ENCODE measurements at regions not wholly inside any gene's neighbourhood (a gene's known extent, or its start where the extent isn't known, plus 50 kb on each side); places are given as distances from the start of the nearest gene placed in this dataset.
"Not testable (repeated sequence)": the region's sequence is repeated elsewhere in the genome, so short reads cannot be mapped to it uniquely, and the experiment has no call there.

DNA sequence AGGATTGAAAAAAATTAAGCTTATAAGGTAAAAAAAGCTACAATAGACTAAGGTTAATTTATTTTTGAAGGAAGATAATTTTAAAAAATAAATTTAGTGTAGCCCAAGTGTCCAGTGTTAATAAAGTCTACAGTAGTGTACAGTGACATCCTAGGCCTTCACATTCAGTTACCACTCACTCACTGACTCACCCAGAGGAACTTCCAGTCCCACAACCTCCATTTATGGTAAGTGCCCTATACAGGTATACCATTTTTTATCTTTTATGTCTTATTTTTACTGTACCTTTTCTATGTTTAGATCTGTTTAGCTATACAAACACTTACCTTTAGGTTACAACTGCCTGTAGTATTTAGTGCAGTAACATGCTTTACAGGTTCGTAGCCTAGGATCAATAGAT, 79.8 kb upstream of the ZNF462 start:
- intact Hi-C loops (cut with micrococcal nuclease): no loop called here
- Mint-ChIP-seq H3K4me1 (no peaks in the 10 kb centered on the region), H3K27ac (no peak overlapping the region), H3K27me3 (no peaks in the 10 kb centered on the region), H3K4me3 (no peak overlapping the region), H3K9me3 (no peaks in the 10 kb centered on the region), H3K36me3 (ENCODE audit: low read depth) (no peaks in the 10 kb centered on the region)
- DNase-seq: no peak

GRCh38 chr9:106784076-106784475, 78.9 kb upstream of the ZNF462 start:
- H3K27ac Mint-ChIP-seq: no peak overlapping the region
- no peak for DNase-seq
- H3K27me3 Mint-ChIP-seq: no peaks in the 10 kb centered on the region
- no peaks in the 10 kb centered on the region for H3K9me3 Mint-ChIP-seq
- H3K4me3 Mint-ChIP-seq: no peak overlapping the region
- no peaks in the 10 kb centered on the region for H3K36me3 Mint-ChIP-seq (ENCODE audit: low read depth)
- no peaks in the 10 kb centered on the region for H3K4me1 Mint-ChIP-seq
- intact Hi-C loops (cut with micrococcal nuclease): no loop called here

DNA sequence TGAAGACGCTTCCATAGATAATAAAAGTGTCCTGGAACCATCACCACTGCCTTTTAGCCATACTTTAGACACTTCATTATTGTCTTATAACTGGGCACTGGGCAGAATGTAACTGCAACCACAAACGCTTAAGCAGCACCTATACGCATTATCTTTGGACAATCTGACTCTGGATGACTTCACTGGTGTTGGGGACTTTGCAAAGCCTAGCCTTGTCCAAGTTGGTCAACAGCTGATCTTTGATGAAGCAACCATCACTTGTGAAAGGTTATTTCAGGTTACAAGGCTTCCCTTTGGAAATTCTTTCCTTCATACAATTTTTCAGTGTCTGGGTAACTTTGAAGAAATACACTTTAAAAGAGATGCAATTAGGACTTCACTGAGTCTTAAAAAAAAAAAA, 77.8 kb upstream of the ZNF462 start:
- Mint-ChIP-seq H3K36me3 (ENCODE audit: low read depth) (no peaks in the 10 kb centered on the region), H3K27ac (no peak overlapping the region), H3K27me3 (no peaks in the 10 kb centered on the region), H3K4me3 (no peak overlapping the region), H3K9me3 (no peaks in the 10 kb centered on the region), H3K4me1 (no peaks in the 10 kb centered on the region)
- intact Hi-C loops (cut with micrococcal nuclease): no loop called here
- no peak for DNase-seq

GRCh38 chr9:106788021-106788420, 74.9 kb upstream of the ZNF462 start:
- H3K36me3 Mint-ChIP-seq (ENCODE audit: low read depth); intact Hi-C loops (cut with micrococcal nuclease); DNase-seq; H3K9me3 Mint-ChIP-seq; H3K27ac Mint-ChIP-seq; H3K4me1 Mint-ChIP-seq; H3K27me3 Mint-ChIP-seq; H3K4me3 Mint-ChIP-seq: not testable (repeated sequence)

DNA sequence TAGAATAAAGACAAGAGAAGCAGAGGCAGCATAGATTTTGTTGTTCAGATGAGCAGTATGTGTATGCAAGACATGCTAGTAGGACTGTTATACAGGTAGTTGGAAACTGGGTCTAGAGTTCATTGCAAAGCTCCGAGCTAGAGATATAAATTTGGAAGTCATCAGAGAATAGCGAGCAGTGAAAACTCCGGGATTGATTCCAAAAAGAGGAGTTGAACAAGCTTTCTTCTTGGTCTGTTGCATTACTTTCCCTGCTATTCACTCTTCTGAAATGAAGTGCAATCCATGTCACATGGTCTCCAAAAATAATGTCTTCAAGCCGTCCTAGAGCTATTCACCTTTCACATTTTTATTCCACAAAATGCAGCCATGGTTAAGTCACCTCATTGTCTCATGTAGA, 67.9 kb upstream of the ZNF462 start:
- H3K36me3 Mint-ChIP-seq (ENCODE audit: low read depth): no peaks in the 10 kb centered on the region
- H3K27ac Mint-ChIP-seq: no peak overlapping the region
- DNase-seq: no peak
- no peaks in the 10 kb centered on the region for H3K27me3 Mint-ChIP-seq
- no peaks in the 10 kb centered on the region for H3K9me3 Mint-ChIP-seq
- no peaks in the 10 kb centered on the region for H3K4me1 Mint-ChIP-seq
- H3K4me3 Mint-ChIP-seq: no peak overlapping the region
- intact Hi-C loops (cut with micrococcal nuclease): no loop called here

GRCh38 chr9:106796771-106797170, 66.2 kb upstream of the ZNF462 start:
- no peak overlapping the region for H3K27ac Mint-ChIP-seq
- peaks cover 1% of the 10 kb centered on the region for H3K9me3 Mint-ChIP-seq
- no peaks in the 10 kb centered on the region for H3K36me3 Mint-ChIP-seq (ENCODE audit: low read depth)
- intact Hi-C loops (cut with micrococcal nuclease): no loop called here
- no peak for DNase-seq
- no peaks in the 10 kb centered on the region for H3K4me1 Mint-ChIP-seq
- H3K4me3 Mint-ChIP-seq: no peak overlapping the region
- no peaks in the 10 kb centered on the region for H3K27me3 Mint-ChIP-seq

DNA sequence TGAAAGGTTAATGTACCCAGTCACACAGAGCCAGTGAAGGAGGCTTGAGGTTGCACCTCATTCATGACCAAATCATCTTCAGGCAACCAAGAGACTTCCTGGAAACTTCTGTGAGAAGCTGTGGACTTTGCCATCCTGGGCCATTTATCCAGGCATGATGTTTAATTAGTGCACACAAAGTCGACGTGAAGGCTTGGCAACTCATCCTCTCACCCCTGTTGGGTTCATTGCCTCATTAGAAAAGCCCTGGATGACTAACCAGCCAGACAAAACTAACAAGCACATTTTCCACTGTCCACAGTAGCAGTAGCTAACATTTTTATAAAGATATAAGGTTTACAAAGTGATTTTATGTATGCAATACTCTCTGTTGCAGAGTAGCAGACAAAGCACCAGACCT, 65.7 kb upstream of the ZNF462 start:
- intact Hi-C loops (cut with micrococcal nuclease): no loop called here
- no peaks in the 10 kb centered on the region for H3K4me1 Mint-ChIP-seq
- no peak overlapping the region for H3K27ac Mint-ChIP-seq
- no peak for DNase-seq
- no peaks in the 10 kb centered on the region for H3K27me3 Mint-ChIP-seq
- H3K4me3 Mint-ChIP-seq: no peak overlapping the region
- H3K9me3 Mint-ChIP-seq: peaks cover 3% of the 10 kb centered on the region
- H3K36me3 Mint-ChIP-seq (ENCODE audit: low read depth): no peaks in the 10 kb centered on the region

- no peak for DNase-seq
- Mint-ChIP-seq H3K27me3 (no peaks in the 10 kb centered on the region), H3K4me1 (no peaks in the 10 kb centered on the region), H3K27ac (no peak overlapping the region), H3K9me3 (peaks cover 3% of the 10 kb centered on the region), H3K4me3 (no peak overlapping the region), H3K36me3 (ENCODE audit: low read depth) (no peaks in the 10 kb centered on the region)
- intact Hi-C loops (cut with micrococcal nuclease): no loop called here
Observed at GRCh38 chr9:106798016-106798799, 64.8 kb upstream of the ZNF462 start.

- no peak for DNase-seq
- intact Hi-C loops (cut with micrococcal nuclease): no loop called here
- H3K36me3 Mint-ChIP-seq (ENCODE audit: low read depth): no peaks in the 10 kb centered on the region
- no peak overlapping the region for H3K27ac Mint-ChIP-seq
- peaks cover 3% of the 10 kb centered on the region for H3K9me3 Mint-ChIP-seq
- no peaks in the 10 kb centered on the region for H3K27me3 Mint-ChIP-seq
- no peak overlapping the region for H3K4me3 Mint-ChIP-seq
- H3K4me1 Mint-ChIP-seq: no peaks in the 10 kb centered on the region
Observed at GRCh38 chr9:106799152-106799551, 63.8 kb upstream of the ZNF462 start.

DNA sequence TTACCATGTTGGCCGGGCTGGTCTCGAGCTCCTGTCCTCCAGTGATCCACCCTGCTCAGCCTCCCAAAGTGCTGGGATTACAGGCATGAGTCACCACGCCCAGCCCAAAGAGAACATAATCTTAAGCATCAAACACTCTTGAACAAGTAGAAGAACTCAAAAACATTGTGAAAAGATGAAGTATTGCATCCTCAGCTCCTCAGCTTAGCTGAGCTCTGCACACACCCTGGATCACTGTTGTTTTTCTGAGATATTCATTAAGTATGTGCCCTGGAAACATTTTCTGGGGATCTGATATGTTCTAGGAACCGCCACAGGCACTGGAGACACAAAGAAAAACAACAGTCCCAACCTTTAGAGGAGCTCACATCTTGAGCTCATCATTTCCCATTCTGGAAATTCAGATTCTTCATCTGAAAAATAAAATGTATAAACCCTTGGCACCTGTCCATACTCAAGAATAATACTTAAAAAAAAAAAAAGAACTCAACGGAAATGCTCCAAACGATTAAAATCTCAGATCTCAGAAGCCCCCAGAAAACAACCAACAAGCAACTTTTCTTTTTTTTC, 62.2 kb upstream of the ZNF462 start:
- Mint-ChIP-seq H3K27ac (no peak overlapping the region), H3K36me3 (ENCODE audit: low read depth) (no peaks in the 10 kb centered on the region), H3K9me3 (peaks cover 3% of the 10 kb centered on the region), H3K4me1 (no peaks in the 10 kb centered on the region), H3K27me3 (no peaks in the 10 kb centered on the region), H3K4me3 (no peak overlapping the region)
- no peak for DNase-seq
- intact Hi-C loops (cut with micrococcal nuclease): no loop called here

DNA sequence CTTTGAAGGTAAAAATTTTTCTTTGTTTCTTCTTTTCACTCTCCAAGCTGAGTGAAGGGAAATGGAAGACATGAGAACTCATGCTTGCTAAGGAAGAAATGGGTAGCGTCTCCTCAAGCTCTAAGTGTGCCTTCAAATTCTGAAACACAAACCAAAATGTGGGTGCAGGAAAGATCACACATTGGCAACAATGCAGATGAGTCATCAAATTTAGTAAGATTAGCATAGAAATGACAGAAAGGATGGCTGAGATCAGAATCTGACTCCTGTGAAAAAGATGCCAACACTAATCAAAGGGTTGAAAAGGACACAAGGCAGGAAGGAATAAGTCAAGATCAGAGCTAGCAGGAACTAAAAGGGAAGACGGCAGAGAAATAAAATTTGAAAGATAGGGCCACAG, 61.1 kb upstream of the ZNF462 start:
- DNase-seq: no peak
- Mint-ChIP-seq H3K4me1 (no peaks in the 10 kb centered on the region), H3K9me3 (peaks cover 3% of the 10 kb centered on the region), H3K27me3 (no peaks in the 10 kb centered on the region), H3K4me3 (no peak overlapping the region), H3K36me3 (ENCODE audit: low read depth) (no peaks in the 10 kb centered on the region), H3K27ac (no peak overlapping the region)
- intact Hi-C loops (cut with micrococcal nuclease): no loop called here
